ENCODE measurements at regions not wholly inside any gene's neighbourhood (a gene's known extent, or its start where the extent isn't known, plus 50 kb on each side); places are given as distances from the start of the nearest gene placed in this dataset.

DNA sequence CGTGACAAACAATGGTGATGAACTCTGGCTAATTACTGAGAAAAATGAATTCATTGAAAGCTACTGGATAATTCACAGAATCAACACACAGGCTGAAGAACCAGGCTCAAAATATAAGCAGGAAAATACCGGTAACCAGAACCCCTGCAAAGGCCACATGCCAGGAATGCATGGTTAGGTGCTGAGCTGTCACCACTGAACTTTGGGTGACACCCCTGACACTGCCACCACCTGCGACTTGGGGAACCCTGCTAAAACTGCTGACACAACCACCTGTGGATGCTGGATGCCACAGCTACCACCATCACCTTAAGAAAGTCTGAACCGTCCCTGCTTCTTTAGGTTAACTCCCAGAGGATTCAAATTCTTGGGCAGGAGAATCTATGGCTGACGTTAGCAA is 72.0 kb upstream of the NR4A3 start:
- no peak for DNase-seq (ENCODE audit: extremely low read depth, low read depth)
- H3K4me3 ChIP-seq (replicated peaks; ENCODE audit: low read depth, low read length), result no peak overlapping the region
- TF ChIP-seq, protein P1, sequence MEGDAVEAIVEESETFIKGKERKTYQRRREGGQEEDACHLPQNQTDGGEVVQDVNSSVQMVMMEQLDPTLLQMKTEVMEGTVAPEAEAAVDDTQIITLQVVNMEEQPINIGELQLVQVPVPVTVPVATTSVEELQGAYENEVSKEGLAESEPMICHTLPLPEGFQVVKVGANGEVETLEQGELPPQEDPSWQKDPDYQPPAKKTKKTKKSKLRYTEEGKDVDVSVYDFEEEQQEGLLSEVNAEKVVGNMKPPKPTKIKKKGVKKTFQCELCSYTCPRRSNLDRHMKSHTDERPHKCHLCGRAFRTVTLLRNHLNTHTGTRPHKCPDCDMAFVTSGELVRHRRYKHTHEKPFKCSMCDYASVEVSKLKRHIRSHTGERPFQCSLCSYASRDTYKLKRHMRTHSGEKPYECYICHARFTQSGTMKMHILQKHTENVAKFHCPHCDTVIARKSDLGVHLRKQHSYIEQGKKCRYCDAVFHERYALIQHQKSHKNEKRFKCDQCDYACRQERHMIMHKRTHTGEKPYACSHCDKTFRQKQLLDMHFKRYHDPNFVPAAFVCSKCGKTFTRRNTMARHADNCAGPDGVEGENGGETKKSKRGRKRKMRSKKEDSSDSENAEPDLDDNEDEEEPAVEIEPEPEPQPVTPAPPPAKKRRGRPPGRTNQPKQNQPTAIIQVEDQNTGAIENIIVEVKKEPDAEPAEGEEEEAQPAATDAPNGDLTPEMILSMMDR (IDR thresholded peaks at IDR 0.05; ENCODE audit: low read depth, low read length, missing control alignments), result no peak

DNA sequence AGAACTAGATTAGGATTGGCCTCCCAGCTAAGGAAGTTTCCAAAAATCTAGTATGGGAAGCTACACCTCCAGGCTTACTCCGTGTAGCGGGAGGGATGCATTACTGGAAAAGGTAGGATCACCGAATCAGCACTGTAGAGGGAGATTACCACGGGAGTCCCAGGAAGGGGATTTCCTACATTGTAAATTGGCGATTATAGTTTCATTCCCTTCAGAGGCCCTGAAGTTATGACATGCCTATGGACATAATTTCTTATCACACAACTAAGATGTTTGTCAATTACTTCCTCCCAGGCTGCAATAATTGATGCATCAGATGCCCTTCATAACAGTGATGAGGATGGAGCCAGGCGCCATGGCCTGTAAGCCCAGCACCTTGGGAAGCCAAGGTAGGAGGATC is 71.2 kb upstream of the NR4A3 start:
- TF ChIP-seq, protein P1 (IDR thresholded peaks at IDR 0.05; ENCODE audit: low read depth, low read length, missing control alignments), result no peak
- no peak for DNase-seq (ENCODE audit: extremely low read depth, low read depth)
- H3K4me3 ChIP-seq (replicated peaks; ENCODE audit: low read depth, low read length), result no peak overlapping the region

DNA sequence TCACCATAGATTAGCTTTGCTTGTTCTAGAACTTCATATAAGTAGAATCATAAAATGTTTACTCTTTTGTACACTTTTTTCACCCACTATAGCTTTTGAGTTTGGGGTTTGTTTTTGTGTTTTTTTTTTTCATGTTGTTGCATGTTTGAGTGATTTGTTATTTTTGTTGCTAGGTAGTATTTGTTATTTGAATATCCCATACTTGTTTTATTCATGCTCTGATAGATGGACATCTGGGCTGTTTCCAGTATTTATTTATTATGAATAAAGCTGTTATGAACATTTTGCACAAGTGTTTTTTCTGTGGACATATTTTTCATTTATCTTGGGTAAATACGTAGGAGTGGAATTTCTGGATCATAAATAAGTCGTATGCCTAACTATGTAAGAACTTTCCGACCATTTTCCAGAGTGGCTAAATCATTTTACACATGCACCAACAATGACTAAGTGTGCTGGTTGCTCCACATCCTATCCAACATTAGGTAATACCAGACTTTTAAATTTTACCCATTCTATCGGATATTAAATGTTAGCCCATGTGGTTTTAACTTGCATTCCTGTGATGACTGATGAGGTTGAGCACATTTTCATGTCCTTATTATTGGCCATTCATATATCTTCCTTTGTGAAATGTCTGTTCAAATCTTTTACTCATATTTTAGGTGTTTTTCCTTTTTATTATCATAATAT is 69.1 kb upstream of the NR4A3 start:
- TF ChIP-seq, protein P1 (IDR thresholded peaks at IDR 0.05; ENCODE audit: low read depth, low read length, missing control alignments), result no peak
- peak; percentile 47 for DNase-seq (ENCODE audit: extremely low read depth, low read depth)
- no peak overlapping the region for H3K4me3 ChIP-seq (replicated peaks; ENCODE audit: low read depth, low read length)

GRCh38 chr9:99753436-99753835 is 68.2 kb upstream of the NR4A3 start:
- DNase-seq (ENCODE audit: extremely low read depth, low read depth), result no peak
- no peak overlapping the region for H3K4me3 ChIP-seq (replicated peaks; ENCODE audit: low read depth, low read length)
- TF ChIP-seq, protein P1 (IDR thresholded peaks at IDR 0.05; ENCODE audit: low read depth, low read length, missing control alignments), result no peak

GRCh38 chr9:99760421-99760820 is 61.3 kb upstream of the NR4A3 start:
- TF ChIP-seq, protein P1 (IDR thresholded peaks at IDR 0.05; ENCODE audit: low read depth, low read length, missing control alignments), result no peak

DNA sequence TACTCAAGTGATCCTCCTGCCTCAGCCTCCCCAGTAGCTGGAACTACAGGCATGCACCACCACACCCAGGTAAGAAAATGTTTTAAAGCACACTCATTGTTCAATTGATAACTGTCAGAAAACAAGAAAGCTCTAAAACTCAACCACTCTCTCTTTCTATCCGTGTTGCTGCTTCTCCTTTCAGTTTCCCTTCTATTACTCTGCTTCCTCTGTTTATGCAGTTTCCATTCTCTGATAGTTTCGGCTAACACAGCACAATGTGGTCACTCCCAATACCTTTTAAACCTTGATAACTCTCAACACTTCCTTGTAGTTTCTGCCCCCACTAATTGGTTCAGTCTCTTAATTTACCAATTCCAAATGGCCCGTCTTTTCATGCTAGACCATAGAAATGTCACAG is 59.2 kb upstream of the NR4A3 start:
- no peak overlapping the region for H3K4me3 ChIP-seq (replicated peaks; ENCODE audit: low read depth, low read length)
- no peak for DNase-seq (ENCODE audit: extremely low read depth, low read depth)
- TF ChIP-seq, protein P1 (IDR thresholded peaks at IDR 0.05; ENCODE audit: low read depth, low read length, missing control alignments), result no peak

More at GRCh38 chr9:99760421-99760820, 61.3 kb upstream of the NR4A3 start:
- no peak for DNase-seq (ENCODE audit: extremely low read depth, low read depth)
- no peak overlapping the region for H3K4me3 ChIP-seq (replicated peaks; ENCODE audit: low read depth, low read length)

Measured in HFF-Myc (cell line).